GM13977 (cell line): ENCODE measurements at regions not wholly inside any gene's neighbourhood (a gene's known extent, or its start where the extent isn't known, plus 50 kb on each side); places are given as distances from the start of the nearest gene placed in this dataset.

ENCODE experiments used
- DNase-seq: peaks from one replicate; pipeline ENCODE4 v3.0.0; 2012; ENCODE audit warnings: low spot score
- in situ Hi-C: fragments of 300-500 bp; cut with MboI; formaldehyde crosslinking; loops from one replicate; pipeline ENCODE4 v1.12.0; 2022; ENCODE audit warnings: low sequenced_read_pairs, low pct_unique_long_range_greater_than_20kb, mixed read lengths, inconsistent platforms; ENCODE audit not compliant: unreplicated experiment
- TF ChIP-seq, protein P1 (sequence below): IDR thresholded peaks from 2 replicates; pipeline ENCODE4 v1.5.1; 2012; ENCODE audit warnings: mild to moderate bottlenecking, control low read depth; ENCODE audit not compliant: insufficient read depth; ENCODE audit errors: extremely low read depth, missing control alignments

DNA sequence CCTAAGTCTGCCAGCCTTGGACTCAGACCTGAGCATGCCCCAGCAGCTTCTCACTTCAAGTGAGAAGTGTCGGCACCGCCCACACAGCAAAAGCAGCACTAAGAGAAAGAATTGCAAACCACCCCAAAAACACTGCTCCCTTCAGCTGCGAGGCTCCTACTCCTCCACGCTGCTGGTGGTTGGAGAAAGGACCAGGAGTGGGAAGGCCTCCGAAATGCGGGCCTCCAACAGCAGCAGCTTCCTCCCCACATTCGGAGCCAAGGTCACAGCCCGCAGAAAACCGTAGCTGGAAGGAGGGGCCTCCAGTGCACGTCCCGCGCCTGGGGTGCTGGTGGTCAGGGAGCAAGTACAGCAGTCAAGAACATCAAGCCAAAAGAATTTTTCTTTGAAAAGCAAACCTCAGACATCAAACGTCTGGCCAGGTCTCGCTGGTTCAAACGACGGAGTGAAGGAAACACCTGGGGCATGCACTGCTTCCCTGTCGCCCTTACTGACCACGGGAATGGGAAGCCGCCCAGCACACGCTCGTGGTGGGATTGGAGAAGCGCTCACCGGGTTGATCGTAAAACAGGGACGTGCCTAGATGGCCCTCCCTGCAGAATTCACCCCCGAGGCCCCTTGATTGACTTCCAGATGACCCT lies 185.6 kb upstream of the CST7 start:
- TF ChIP-seq, protein P1, sequence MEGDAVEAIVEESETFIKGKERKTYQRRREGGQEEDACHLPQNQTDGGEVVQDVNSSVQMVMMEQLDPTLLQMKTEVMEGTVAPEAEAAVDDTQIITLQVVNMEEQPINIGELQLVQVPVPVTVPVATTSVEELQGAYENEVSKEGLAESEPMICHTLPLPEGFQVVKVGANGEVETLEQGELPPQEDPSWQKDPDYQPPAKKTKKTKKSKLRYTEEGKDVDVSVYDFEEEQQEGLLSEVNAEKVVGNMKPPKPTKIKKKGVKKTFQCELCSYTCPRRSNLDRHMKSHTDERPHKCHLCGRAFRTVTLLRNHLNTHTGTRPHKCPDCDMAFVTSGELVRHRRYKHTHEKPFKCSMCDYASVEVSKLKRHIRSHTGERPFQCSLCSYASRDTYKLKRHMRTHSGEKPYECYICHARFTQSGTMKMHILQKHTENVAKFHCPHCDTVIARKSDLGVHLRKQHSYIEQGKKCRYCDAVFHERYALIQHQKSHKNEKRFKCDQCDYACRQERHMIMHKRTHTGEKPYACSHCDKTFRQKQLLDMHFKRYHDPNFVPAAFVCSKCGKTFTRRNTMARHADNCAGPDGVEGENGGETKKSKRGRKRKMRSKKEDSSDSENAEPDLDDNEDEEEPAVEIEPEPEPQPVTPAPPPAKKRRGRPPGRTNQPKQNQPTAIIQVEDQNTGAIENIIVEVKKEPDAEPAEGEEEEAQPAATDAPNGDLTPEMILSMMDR: no peak
- in situ Hi-C loops: no loop called here
- no peak for DNase-seq

DNA sequence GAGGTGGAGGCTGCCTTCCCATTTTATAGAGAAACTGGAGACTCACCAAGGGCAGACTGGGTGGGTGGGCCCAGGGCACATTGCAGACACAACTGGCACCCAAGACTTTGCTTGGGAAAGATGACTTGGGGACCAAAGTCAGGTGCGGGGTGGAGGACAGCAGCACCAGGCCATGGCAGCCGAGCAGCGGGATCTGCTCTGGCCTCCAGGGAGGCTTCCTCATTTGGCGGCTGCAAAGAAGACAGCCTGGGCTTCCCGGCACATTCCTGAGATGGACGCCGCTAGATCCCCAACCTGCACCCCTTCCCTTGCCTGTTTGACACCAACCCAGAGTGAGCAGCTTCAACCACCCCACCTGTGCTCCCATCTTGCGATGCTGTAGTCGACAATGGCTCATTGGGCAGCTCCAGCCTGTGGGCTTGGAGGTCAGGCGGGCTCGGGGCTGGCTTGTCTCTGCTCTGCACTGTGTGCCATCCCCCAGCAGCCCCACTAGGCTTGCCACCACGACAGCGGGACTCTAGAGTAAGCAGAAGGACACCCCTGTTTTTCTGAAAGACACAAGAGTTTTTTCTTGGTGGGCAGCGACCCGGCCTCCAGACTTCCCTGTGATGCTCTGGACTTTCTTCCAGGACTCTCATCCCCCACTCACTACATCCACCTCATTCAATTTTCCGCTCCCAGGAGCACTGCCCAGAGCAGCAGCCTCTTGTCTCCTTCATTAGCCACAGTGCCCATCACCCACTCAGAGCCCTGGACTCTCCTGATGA lies 184.9 kb upstream of the CST7 start:
- in situ Hi-C loops: no loop called here
- TF ChIP-seq, protein P1: no peak

DNA sequence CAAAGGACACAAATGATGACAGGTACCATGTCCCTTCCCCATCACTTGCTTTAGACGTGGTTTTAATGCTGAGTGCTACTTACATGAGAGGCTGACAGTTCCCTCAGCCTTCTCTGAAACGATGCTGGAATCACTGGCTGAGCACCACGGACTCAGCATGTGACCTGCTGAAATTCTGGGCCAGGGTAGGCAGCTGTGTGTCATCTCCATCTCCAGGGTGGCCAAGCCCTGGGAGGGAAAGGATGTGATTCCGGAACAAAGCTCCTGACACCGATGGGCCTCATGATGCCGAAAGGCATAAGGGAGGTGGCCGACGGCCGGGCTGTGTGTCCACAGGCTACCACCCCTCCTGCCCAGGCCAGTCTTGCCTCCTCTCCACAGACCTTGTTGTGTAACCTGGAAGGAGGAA lies 184.3 kb upstream of the CST7 start:
- DNase-seq: no peak

More for the DNA sequence above, 184.9 kb upstream of the CST7 start:
- DNase-seq: no peak

DNA sequence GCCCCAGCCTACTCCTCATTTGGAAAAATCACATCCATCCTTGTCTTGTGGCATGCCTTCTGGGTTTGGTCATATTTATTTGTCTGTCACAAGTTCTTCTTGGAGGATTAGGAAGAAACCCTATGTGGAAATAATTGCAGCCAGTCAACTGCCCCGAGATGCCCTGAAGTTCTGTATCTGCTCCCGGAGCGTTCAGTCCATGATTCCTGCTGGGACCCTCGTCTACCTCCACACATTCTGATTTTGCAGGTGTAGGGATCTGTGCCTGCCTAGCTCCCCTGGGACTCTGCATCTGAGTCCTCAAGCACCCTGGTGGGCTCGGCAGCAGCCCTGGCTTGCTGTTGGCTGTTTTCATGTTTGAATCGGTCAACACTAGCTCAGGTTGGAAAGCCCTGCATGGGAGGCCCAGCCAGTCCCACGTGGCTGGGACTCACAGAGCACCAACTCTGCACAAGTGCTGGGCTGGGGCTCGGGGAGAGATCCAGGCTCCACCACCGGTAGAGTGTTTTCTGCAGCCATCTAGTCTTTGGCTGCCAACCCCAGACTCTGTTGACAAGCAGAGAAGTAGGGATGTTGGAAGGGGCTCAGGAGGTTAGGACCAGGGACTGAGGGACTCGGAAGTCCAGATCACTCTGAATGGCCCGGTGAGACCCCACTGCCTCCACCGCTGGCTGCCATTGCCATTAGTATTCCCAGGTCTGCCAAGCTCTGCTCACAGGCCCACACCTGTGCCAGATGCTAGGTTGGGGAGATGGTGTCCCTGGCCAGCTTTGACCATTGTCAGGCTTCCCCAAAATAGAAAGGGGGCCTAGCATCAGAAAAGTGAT lies 183.5 kb upstream of the CST7 start:
- TF ChIP-seq, protein P1: no peak
- in situ Hi-C loops: no loop called here

More for the DNA sequence above, 184.3 kb upstream of the CST7 start:
- in situ Hi-C loops: no loop called here
- TF ChIP-seq, protein P1: no peak

DNA sequence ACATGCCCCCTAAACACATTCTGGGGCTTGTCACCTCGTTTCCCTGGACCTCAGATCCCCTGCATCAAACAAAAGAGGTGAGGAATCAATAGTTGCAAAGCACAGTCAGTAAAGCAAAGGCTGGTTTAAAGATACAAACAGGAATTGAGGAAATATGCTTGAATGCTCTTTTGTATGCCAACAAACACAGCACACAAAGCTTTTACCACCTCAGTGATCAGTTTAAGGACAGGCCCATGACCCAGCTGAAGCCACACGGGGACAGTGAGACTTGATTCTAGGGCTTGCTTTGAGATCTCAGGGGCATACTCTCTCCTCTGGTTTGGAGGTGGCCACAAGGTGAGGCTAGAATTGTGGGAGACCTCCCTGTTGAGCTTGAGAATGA lies 182.9 kb upstream of the CST7 start:
- no peak for DNase-seq

More for the DNA sequence above, 183.5 kb upstream of the CST7 start:
- no peak for DNase-seq

More for the DNA sequence above, 182.9 kb upstream of the CST7 start:
- TF ChIP-seq, protein P1: no peak
- in situ Hi-C loops: no loop called here
